A673 (cell line): ENCODE measurements at regions not wholly inside any gene's neighbourhood (a gene's known extent, or its start where the extent isn't known, plus 50 kb on each side); places are given as distances from the start of the nearest gene placed in this dataset.

Experiments
- BruUV-seq: library from RNA; stranded (reverse); fragments of 400-500 nt; replicated peaks from 2 replicates; lab custom pipeline; 2021; lab: Mats Ljungman, UMichigan
- CTCF ChIA-PET: fragments of 300-600 bp; sonication (Branson Sonifier 250); formaldehyde crosslinking; loops from one replicate; lab custom pipeline; 2022; ENCODE audit warnings: antibody characterized with exemption; lab: Charles Lee
- POLR2A ChIA-PET: fragments of 300-600 bp; sonication (Branson Sonifier 250); formaldehyde crosslinking; loops from one replicate; lab custom pipeline; 2022; ENCODE audit warnings: antibody characterized with exemption; ENCODE audit not compliant: low non-redundant PET; lab: Charles Lee
- DNase-seq: peaks from one replicate; pipeline ENCODE4 v3.0.0-alpha.2; 2015; ENCODE audit warnings: low spot score
- H3K27ac ChIP-seq: fragments of 200-600 bp; sonication (generic); 2 replicates; pipeline ENCODE4 v1.5.1; 2016; ENCODE audit warnings: mixed run types, low read depth, mild to moderate bottlenecking, mixed read lengths, antibody characterized with exemption, low read length; ENCODE audit not compliant: poor library complexity, severe bottlenecking
- H3K27me3 ChIP-seq: fragments of 200-600 bp; sonication (generic); replicated peaks from 2 replicates; pipeline ENCODE4 v1.6.1; 2017; ENCODE audit warnings: mixed run types, low read depth, mild to moderate bottlenecking, mixed read lengths, antibody characterized with exemption, low read length; ENCODE audit not compliant: insufficient read depth, poor library complexity
- H3K36me3 ChIP-seq: fragments of 200-600 bp; sonication (generic); 2 replicates; pipeline ENCODE4 v1.6.1; 2016; ENCODE audit warnings: mixed run types, mild to moderate bottlenecking, mixed read lengths, antibody characterized with exemption, low read length; ENCODE audit not compliant: insufficient read depth, poor library complexity, severe bottlenecking
- H3K4me1 ChIP-seq: fragments of 200-600 bp; sonication (generic); 2 replicates; pipeline ENCODE4 v1.6.1; 2017; ENCODE audit warnings: mixed run types, mild to moderate bottlenecking, mixed read lengths, antibody characterized with exemption, low read length; ENCODE audit not compliant: insufficient read depth, poor library complexity, severe bottlenecking
- H3K4me3 ChIP-seq: fragments of 200-600 bp; sonication (generic); 2 replicates; pipeline ENCODE4 v1.5.1; 2016; ENCODE audit warnings: low read depth, mixed run types, mild to moderate bottlenecking, mixed read lengths, low read length; ENCODE audit not compliant: poor library complexity, severe bottlenecking
- H3K9me3 ChIP-seq: fragments of 200-600 bp; sonication (generic); 2 replicates; pipeline ENCODE4 v1.6.1; 2016; ENCODE audit warnings: mixed run types, low read depth, mild to moderate bottlenecking, mixed read lengths, antibody characterized with exemption, low read length; ENCODE audit not compliant: poor library complexity, severe bottlenecking
- EZH2 ChIP-seq: fragments of 200-600 bp; sonication (generic); IDR thresholded peaks from 2 replicates; pipeline ENCODE4 v1.6.1; 2017; ENCODE audit warnings: borderline replicate concordance, low read depth, mild to moderate bottlenecking, mixed read lengths, antibody characterized with exemption, low read length; ENCODE audit not compliant: poor library complexity, severe bottlenecking
- intact Hi-C: fragments of 100-400 bp; cut with micrococcal nuclease; formaldehyde crosslinking; loops from one replicate; pipeline ENCODE4 v1.10.0; 2022; ENCODE audit not compliant: unreplicated experiment
- TF ChIP-seq, protein P1 (sequence below): fragments of 300-800, 200-600 bp; sonication (generic); conservative IDR thresholded peaks from 2 replicates; pipeline ENCODE4 v1.5.1; 2017; ENCODE audit warnings: low read depth, mild to moderate bottlenecking, antibody characterized with exemption, low read length, moderate library complexity, mixed read lengths

GRCh38 chr4:156347412-156348075 is 393.9 kb upstream of the CTSO start:
- intact Hi-C loops: no loop called here
- H3K4me1 ChIP-seq: no peaks in the 10 kb centered on the region
- H3K4me3 ChIP-seq: no peak overlapping the region
- no peak overlapping the region for H3K27ac ChIP-seq
- H3K9me3 ChIP-seq: no peaks in the 10 kb centered on the region
- no peaks in the 10 kb centered on the region for H3K36me3 ChIP-seq
- TF ChIP-seq, protein P1, sequence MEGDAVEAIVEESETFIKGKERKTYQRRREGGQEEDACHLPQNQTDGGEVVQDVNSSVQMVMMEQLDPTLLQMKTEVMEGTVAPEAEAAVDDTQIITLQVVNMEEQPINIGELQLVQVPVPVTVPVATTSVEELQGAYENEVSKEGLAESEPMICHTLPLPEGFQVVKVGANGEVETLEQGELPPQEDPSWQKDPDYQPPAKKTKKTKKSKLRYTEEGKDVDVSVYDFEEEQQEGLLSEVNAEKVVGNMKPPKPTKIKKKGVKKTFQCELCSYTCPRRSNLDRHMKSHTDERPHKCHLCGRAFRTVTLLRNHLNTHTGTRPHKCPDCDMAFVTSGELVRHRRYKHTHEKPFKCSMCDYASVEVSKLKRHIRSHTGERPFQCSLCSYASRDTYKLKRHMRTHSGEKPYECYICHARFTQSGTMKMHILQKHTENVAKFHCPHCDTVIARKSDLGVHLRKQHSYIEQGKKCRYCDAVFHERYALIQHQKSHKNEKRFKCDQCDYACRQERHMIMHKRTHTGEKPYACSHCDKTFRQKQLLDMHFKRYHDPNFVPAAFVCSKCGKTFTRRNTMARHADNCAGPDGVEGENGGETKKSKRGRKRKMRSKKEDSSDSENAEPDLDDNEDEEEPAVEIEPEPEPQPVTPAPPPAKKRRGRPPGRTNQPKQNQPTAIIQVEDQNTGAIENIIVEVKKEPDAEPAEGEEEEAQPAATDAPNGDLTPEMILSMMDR: no peak
- TF ChIP-seq EZH2: no peak
- no TSS peak for BruUV-seq
- DNase-seq: no peak
- CTCF ChIA-PET: no interaction called here
- POLR2A ChIA-PET: no interaction called here
- no peaks in the 10 kb centered on the region for H3K27me3 ChIP-seq

- no peaks in the 10 kb centered on the region for H3K9me3 ChIP-seq
- BruUV-seq: no TSS peak
- CTCF ChIA-PET: no interaction called here
- H3K27me3 ChIP-seq: no peaks in the 10 kb centered on the region
- DNase-seq: no peak
- no peaks in the 10 kb centered on the region for H3K4me1 ChIP-seq
- no peaks in the 10 kb centered on the region for H3K36me3 ChIP-seq
- no peak overlapping the region for H3K4me3 ChIP-seq
- no peak overlapping the region for H3K27ac ChIP-seq
- POLR2A ChIA-PET: no interaction called here
- intact Hi-C loops: no loop called here
- TF ChIP-seq, protein P1: no peak
- TF ChIP-seq EZH2: no peak
Observed at GRCh38 chr4:156346959-156347385, 393.3 kb upstream of the CTSO start.

DNA sequence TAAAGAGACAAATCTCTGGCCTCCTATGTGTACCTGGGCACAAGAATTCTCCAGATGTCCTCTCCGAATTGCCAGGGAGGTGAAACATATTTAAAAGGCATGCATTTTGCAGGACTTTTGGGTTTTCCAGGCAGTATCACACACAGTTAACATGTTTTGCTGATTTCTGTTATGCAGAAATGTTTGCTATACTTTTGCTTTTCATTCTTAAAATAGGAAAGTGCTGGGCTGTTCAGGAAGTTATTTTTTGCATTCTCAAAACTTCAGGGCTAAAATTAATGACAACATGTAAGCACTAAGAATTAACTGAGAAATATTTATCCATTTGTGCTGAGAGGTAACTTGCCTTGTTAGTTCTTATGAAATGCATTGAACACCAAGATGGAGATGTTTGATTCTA is 390.7 kb upstream of the CTSO start:
- ChIA-PET CTCF (no interaction called here), POLR2A (interaction anchor here (0.5 kb wide), 1 partner anchor 169 kb away, joined by 3 read pairs; no protein-coding TSS in a partner anchor)
- Histone ChIP-seq H3K27ac (no peak overlapping the region), H3K36me3 (no peaks in the 10 kb centered on the region), H3K4me1 (no peaks in the 10 kb centered on the region), H3K9me3 (no peaks in the 10 kb centered on the region), H3K27me3 (no peaks in the 10 kb centered on the region), H3K4me3 (no peak overlapping the region)
- intact Hi-C loops: no loop called here
- no peak for DNase-seq
- TF ChIP-seq, protein P1: no peak
- TF ChIP-seq EZH2: no peak
- no TSS peak for BruUV-seq
